GM23248 (cell line): ENCODE measurements at regions not wholly inside any gene's neighbourhood (a gene's known extent, or its start where the extent isn't known, plus 50 kb on each side); places are given as distances from the start of the nearest gene placed in this dataset.

Source experiments
- DNase-seq: peaks from one replicate; pipeline ENCODE4 v3.0.0-alpha.2; 2015
- H2AFZ ChIP-seq: fragments of 200-600 bp; sonication (generic); 2 replicates; pipeline ENCODE4 v1.6.1; 2016; ENCODE audit warnings: antibody characterized with exemption
- H3F3A ChIP-seq: fragments of 200-600 bp; sonication (generic); 2 replicates; pipeline ENCODE4 v1.6.1; 2016; ENCODE audit warnings: mild to moderate bottlenecking, antibody characterized with exemption, mixed run types; ENCODE audit not compliant: insufficient read depth
- H3K27ac ChIP-seq: fragments of 200-600 bp; sonication (generic); 2 replicates; pipeline ENCODE4 v1.5.1; 2016; ENCODE audit warnings: mild to moderate bottlenecking
- H3K27me3 ChIP-seq: fragments of 200-600 bp; sonication (generic); replicated peaks from 2 replicates; pipeline ENCODE4 v1.6.1; 2016; ENCODE audit warnings: mild to moderate bottlenecking; ENCODE audit not compliant: insufficient read depth
- H3K36me3 ChIP-seq: fragments of 200-600 bp; sonication (generic); 2 replicates; pipeline ENCODE4 v1.6.1; 2016; ENCODE audit warnings: low read depth, mild to moderate bottlenecking
- H3K4me1 ChIP-seq: fragments of 200-600 bp; sonication (generic); 2 replicates; pipeline ENCODE4 v1.6.1; 2016; ENCODE audit warnings: mild to moderate bottlenecking; ENCODE audit not compliant: insufficient read depth
- H3K4me2 ChIP-seq: fragments of 200-600 bp; sonication (generic); one replicate; pipeline ENCODE4 v1.6.1; 2016; ENCODE audit warnings: mild to moderate bottlenecking; ENCODE audit not compliant: unreplicated experiment
- H3K4me3 ChIP-seq: fragments of 200-600 bp; sonication (generic); 2 replicates; pipeline ENCODE4 v1.5.1; 2016; ENCODE audit warnings: mild to moderate bottlenecking
- H3K79me2 ChIP-seq: fragments of 200-600 bp; sonication (generic); 2 replicates; pipeline ENCODE4 v1.6.1; 2016; ENCODE audit warnings: mild to moderate bottlenecking; ENCODE audit not compliant: insufficient read depth
- H3K9ac ChIP-seq: fragments of 200-600 bp; sonication (generic); 2 replicates; pipeline ENCODE4 v1.6.1; 2016; ENCODE audit warnings: mild to moderate bottlenecking
- H3K9me2 ChIP-seq: fragments of 200-600 bp; sonication (generic); 2 replicates; pipeline ENCODE4 v1.6.1; 2016; ENCODE audit warnings: mixed run types, mild to moderate bottlenecking, moderate library complexity; ENCODE audit not compliant: insufficient read depth
- H3K9me3 ChIP-seq: fragments of 200-600 bp; sonication (generic); one replicate; pipeline ENCODE4 v1.6.1; 2017; ENCODE audit warnings: low read depth
- H4K20me1 ChIP-seq: fragments of 200-600 bp; sonication (generic); 2 replicates; pipeline ENCODE4 v1.6.0; 2016; ENCODE audit not compliant: insufficient read depth
- EZH2 ChIP-seq: fragments of 200-600 bp; sonication (generic); IDR thresholded peaks from 2 replicates; pipeline ENCODE4 v1.6.1; 2018; ENCODE audit warnings: antibody characterized with exemption, mild to moderate bottlenecking; ENCODE audit not compliant: insufficient read depth, poor library complexity, severe bottlenecking
- EZH2phosphoT487 ChIP-seq: fragments of 200-600 bp; sonication (generic); IDR thresholded peaks from 2 replicates; pipeline ENCODE4 v1.6.1; 2018; ENCODE audit warnings: antibody characterized with exemption, moderate library complexity, mild to moderate bottlenecking, low read depth; ENCODE audit not compliant: insufficient read depth
- WGBS, 2 experiments: methylation state at CpG; one replicate each; pipeline ENCODE4 v1.1.6; 2015 to 2017; ENCODE audit warnings: low lambda C conversion rate in 2 of 2, low coverage in 1 of 2; ENCODE audit errors: missing lambda C conversion rate in 2 of 2; 5-methylcytosine and 5-hydroxymethylcytosine counted together
- in situ Hi-C: fragments of 300-500 bp; cut with MboI; formaldehyde crosslinking; loops from 2 replicates; pipeline ENCODE4 v1.15.0; 2020

DNA sequence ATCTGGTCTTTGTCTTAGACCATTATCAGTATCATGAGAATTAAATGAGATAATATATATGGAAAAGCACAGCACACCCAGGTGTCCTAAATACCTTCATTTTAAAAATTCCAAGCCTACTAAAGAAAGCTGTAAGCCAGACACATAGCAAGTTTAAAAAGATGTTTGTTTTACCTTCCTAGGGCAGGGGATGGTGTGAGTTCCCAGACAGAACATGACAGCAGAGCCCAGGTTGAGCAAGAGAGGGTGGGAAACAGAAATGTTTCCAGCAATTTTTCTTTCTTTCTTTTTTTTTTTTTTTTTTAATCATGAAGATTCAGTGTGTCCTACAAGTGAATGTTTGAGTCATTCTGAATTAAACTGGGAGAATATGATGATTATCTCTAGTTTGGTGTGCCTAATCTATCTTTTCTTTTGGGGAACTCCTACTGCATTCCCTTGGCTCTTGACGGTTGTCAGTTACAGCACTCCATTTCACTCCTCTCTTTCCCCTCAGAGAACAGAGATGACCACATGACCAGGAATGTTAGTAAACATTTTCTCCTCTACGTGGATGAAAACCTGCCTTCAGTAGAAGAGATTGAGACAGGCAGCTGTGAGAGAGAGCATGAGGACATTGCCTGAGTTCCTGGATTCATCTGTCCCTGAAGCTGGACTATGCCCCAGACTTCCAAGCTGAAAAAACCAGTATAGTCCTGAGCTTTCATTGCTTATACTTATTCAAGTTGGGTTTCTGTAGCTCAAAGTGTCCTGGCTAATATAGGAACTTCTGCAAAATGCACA is 54.5 kb upstream of the ARL14 start:
- in situ Hi-C loops: no loop called here
- no peak for TF ChIP-seq EZH2
- Histone ChIP-seq H3K27me3 (no peaks in the 10 kb centered on the region), H3K79me2 (no peaks in the 10 kb centered on the region), H3K36me3 (no peaks in the 10 kb centered on the region), H4K20me1 (no peaks in the 10 kb centered on the region), H3K9me3 (no peaks in the 10 kb centered on the region), H3K4me2 (no peak overlapping the region), H3F3A (no peaks in the 10 kb centered on the region), H2AFZ (no peak overlapping the region), H3K4me1 (no peaks in the 10 kb centered on the region), H3K9ac (no peak overlapping the region), H3K4me3 (no peak overlapping the region), H3K27ac (no peak overlapping the region), H3K9me2 (no peaks in the 10 kb centered on the region)
- 17 to 25% methylated on average over 2 of the region's 2 CpGs for WGBS, 2 experiments
- DNase-seq: peak; percentile 4

DNA sequence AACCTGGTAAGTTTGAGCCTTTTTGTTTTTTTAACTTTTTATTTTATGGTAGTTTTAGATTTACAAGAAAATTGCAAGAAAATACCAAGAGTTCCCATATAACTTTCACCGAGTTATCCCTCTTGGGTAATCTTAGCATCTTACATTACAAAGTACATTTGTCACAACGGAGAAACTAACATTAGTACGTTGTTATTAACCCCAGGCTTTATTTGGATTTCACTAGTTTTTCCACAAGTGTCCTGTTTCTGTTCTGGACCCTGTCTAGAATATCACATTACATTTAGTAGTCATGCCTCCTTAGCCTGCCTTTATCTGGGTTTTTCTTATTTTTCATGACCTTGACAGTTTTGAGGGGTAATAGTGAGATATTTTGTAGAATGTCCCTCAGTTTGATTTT is 53.5 kb upstream of the KPNA4 start:
- WGBS, 2 experiments: 55 to 57% methylated on average over 3 of the region's 3 CpGs
- TF ChIP-seq EZH2phosphoT487 (no peak), EZH2 (no peak)
- in situ Hi-C loops: no loop called here
- H3K9me2 ChIP-seq: no peaks in the 10 kb centered on the region
- H3K4me1 ChIP-seq: peaks cover 14% of the 10 kb centered on the region
- H3F3A ChIP-seq: peaks cover 16% of the 10 kb centered on the region; the same call in 1 of the 2 replicates
- H3K79me2 ChIP-seq: no peaks in the 10 kb centered on the region
- no peak overlapping the region for H3K4me3 ChIP-seq
- no peaks in the 10 kb centered on the region for H4K20me1 ChIP-seq
- no peak overlapping the region for H2AFZ ChIP-seq
- H3K9ac ChIP-seq: no peak overlapping the region
- no peaks in the 10 kb centered on the region for H3K9me3 ChIP-seq
- no peak overlapping the region for H3K27ac ChIP-seq
- no peak overlapping the region for H3K4me2 ChIP-seq
- no peaks in the 10 kb centered on the region for H3K36me3 ChIP-seq
- no peak for DNase-seq
- H3K27me3 ChIP-seq: no peaks in the 10 kb centered on the region

DNA sequence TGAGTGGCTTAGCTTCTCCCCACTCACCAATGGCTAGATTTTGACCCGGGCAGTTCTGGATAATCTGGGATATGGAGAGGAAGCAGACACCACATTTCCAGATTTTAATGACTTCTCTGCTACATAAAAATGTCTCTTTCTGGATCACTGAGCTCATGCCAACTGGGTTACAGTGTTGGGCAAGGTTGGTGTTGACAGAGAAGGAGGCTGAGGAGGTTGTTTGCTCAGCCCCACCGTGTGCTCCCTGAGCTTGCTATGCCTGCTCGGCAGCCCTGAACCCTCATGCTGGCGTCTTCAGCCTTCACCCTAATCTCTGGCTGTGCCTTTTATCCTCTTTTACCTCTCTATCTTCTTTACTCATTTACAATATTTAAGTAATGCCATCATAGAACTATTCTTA is 53.0 kb upstream of the KPNA4 start:
- Histone ChIP-seq H3F3A (peaks cover 16% of the 10 kb centered on the region; the same call in 1 of the 2 replicates), H2AFZ (no peak overlapping the region), H3K9me2 (no peaks in the 10 kb centered on the region), H4K20me1 (no peaks in the 10 kb centered on the region), H3K4me3 (no peak overlapping the region), H3K27ac (no peak overlapping the region), H3K4me2 (no peak overlapping the region), H3K79me2 (no peaks in the 10 kb centered on the region), H3K27me3 (no peaks in the 10 kb centered on the region), H3K9ac (no peak overlapping the region), H3K9me3 (no peaks in the 10 kb centered on the region), H3K36me3 (no peaks in the 10 kb centered on the region), H3K4me1 (peaks cover 14% of the 10 kb centered on the region)
- no peak for DNase-seq
- WGBS, 2 experiments: 62% methylated on average over 4 of the region's 4 CpGs
- in situ Hi-C loops: no loop called here
- TF ChIP-seq EZH2phosphoT487 (no peak), EZH2 (no peak)

DNA sequence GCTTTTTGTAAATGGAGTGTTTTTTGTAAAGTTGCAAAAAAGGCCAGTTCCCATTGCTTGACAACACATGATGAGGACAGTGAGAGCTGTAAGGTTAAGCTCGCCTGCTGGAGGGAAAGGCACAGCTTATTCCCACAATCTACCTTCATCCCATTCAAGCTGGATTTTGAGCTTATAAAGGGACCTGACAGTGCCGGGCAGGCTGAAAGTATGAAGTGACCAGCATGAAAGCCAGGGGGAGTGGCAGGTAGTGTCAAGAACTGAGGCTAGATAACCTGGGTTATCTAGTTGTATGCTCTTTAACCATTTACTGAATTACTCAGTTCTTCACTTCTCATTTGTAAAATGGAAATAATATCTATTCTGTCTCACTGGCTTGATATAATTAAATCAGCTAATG is 52.3 kb upstream of the KPNA4 start:
- no peak overlapping the region for H3K27ac ChIP-seq
- in situ Hi-C loops: no loop called here

More for the DNA sequence above, 52.3 kb upstream of the KPNA4 start:
- Histone ChIP-seq H3F3A (peaks cover 16% of the 10 kb centered on the region; the same call in 1 of the 2 replicates), H4K20me1 (no peaks in the 10 kb centered on the region), H3K79me2 (no peaks in the 10 kb centered on the region), H3K4me1 (peaks cover 14% of the 10 kb centered on the region), H3K9ac (no peak overlapping the region), H2AFZ (no peak overlapping the region), H3K36me3 (no peaks in the 10 kb centered on the region), H3K4me2 (no peak overlapping the region), H3K4me3 (no peak overlapping the region), H3K9me3 (no peaks in the 10 kb centered on the region), H3K27me3 (0 out of 2 replicates have a peak, but pooled peaks cover 4% of the 10 kb centered on the region), H3K9me2 (no peaks in the 10 kb centered on the region)
- TF ChIP-seq EZH2phosphoT487 (no peak), EZH2 (no peak)
- 67 to 77% methylated on average over 2 of the region's 2 CpGs for WGBS, 2 experiments
- DNase-seq: no peak
